Immature natural killer cell (primary cell): ENCODE measurements at regions not wholly inside any gene's neighbourhood (a gene's known extent, or its start where the extent isn't known, plus 50 kb on each side); places are given as distances from the start of the nearest gene placed in this dataset.

Experiments
- DNase-seq, 3 donors: peaks; one replicate each; pipeline ENCODE4 v3.0.0; 2022; ENCODE audit warnings: mixed read lengths in 1 of 3
- H3K27ac Mint-ChIP-seq, 6 donors: one replicate each; pipeline ENCODE4 v1.8.0; 2020; ENCODE audit warnings: mixed read lengths in 6 of 6, mild to moderate bottlenecking in 5 of 6, inconsistent platforms in 4 of 6, moderate library complexity in 3 of 6
- H3K27me3 Mint-ChIP-seq, 3 donors: one replicate each; pipeline ENCODE4 v1.8.0; 2020 to 2021; ENCODE audit warnings: low read depth in 3 of 3, mild to moderate bottlenecking in 3 of 3, mixed read lengths in 3 of 3, moderate library complexity in 3 of 3, inconsistent platforms in 1 of 3
- H3K36me3 Mint-ChIP-seq, 3 donors: one replicate each; pipeline ENCODE4 v1.8.0; 2020; ENCODE audit warnings: mixed read lengths in 3 of 3, inconsistent platforms in 2 of 3, mild to moderate bottlenecking in 2 of 3
- H3K4me1 Mint-ChIP-seq, 2 donors: one replicate each; pipeline ENCODE4 v1.8.0; 2020; ENCODE audit warnings: inconsistent platforms in 2 of 2, mild to moderate bottlenecking in 2 of 2, mixed read lengths in 2 of 2, moderate library complexity in 1 of 2
- H3K4me3 Mint-ChIP-seq, 5 donors: one replicate each; pipeline ENCODE4 v1.8.0; 2020; ENCODE audit warnings: mild to moderate bottlenecking in 5 of 5, mixed read lengths in 5 of 5, inconsistent platforms in 3 of 5, moderate library complexity in 3 of 5
- H3K9me3 Mint-ChIP-seq, 6 donors: one replicate each; pipeline ENCODE4 v1.8.0; 2020; ENCODE audit warnings: mild to moderate bottlenecking in 6 of 6, mixed read lengths in 6 of 6, inconsistent platforms in 4 of 6, moderate library complexity in 3 of 6

- H3K4me3 Mint-ChIP-seq, result no peak overlapping the region
Observed at GRCh38 chr18:48462510-48462909, 53.3 kb upstream of the ZBTB7C start.

GRCh38 chr18:48460929-48461583 is 51.9 kb upstream of the ZBTB7C start:
- H3K4me1 Mint-ChIP-seq, result peaks cover 8 to 10% of the 10 kb centered on the region in 2 donors
- H3K27ac Mint-ChIP-seq, result no peak overlapping the region
- H3K9me3 Mint-ChIP-seq, result no peaks in the 10 kb centered on the region
- no peak for DNase-seq
- peaks cover 5 to 11% (median 10%) of the 10 kb centered on the region in 3 donors for H3K27me3 Mint-ChIP-seq
- no peaks in the 10 kb centered on the region for H3K36me3 Mint-ChIP-seq
- no peak overlapping the region for H3K4me3 Mint-ChIP-seq

More at GRCh38 chr18:48462510-48462909, 53.3 kb upstream of the ZBTB7C start:
- Mint-ChIP-seq H3K36me3 (no peaks in the 10 kb centered on the region), H3K4me1 (no peaks in the 10 kb centered on the region), H3K9me3 (no peaks in the 10 kb centered on the region), H3K27me3 (peaks cover 5 to 9% (median 8%) of the 10 kb centered on the region in 3 donors), H3K27ac (no peak overlapping the region)
- no peak for DNase-seq

GRCh38 chr18:48459465-48459864 is 50.3 kb upstream of the ZBTB7C start:
- Mint-ChIP-seq H3K27ac (no peak overlapping the region), H3K27me3 (peaks cover 5 to 13% (median 8%) of the 10 kb centered on the region in 3 donors), H3K4me3 (no peak overlapping the region), H3K4me1 (peaks cover 18 to 26% of the 10 kb centered on the region in 2 donors), H3K9me3 (no peaks in the 10 kb centered on the region), H3K36me3 (no peaks in the 10 kb centered on the region)
- DNase-seq, result no peak

- Mint-ChIP-seq H3K9me3 (no peaks in the 10 kb centered on the region), H3K4me1 (peaks cover 23 to 31% of the 10 kb centered on the region in 2 donors), H3K27me3 (peaks cover 5 to 13% (median 8%) of the 10 kb centered on the region in 3 donors), H3K4me3 (no peak overlapping the region), H3K36me3 (no peaks in the 10 kb centered on the region), H3K27ac (no peak overlapping the region)
- no peak for DNase-seq
Observed at GRCh38 chr18:48459016-48459415, 49.8 kb upstream of the ZBTB7C start.
